ENCODE measurements at regions not wholly inside any gene's neighbourhood (a gene's known extent, or its start where the extent isn't known, plus 50 kb on each side); places are given as distances from the start of the nearest gene placed in this dataset.
"Not testable (repeated sequence)": the region's sequence is repeated elsewhere in the genome, so short reads cannot be mapped to it uniquely, and the experiment has no call there.

- DNase-seq = no peak
These were observed 122.9 kb upstream of the TMEM164 start for GRCh38 chrX:109879991-109880390.

- peak; percentile 58 to 86 (median 78) for DNase-seq
These were observed 122.3 kb upstream of the TMEM164 start for GRCh38 chrX:109880629-109881028.

GRCh38 chrX:109886122-109886761 lies 116.7 kb upstream of the TMEM164 start:
- peak; percentile 38 to 64 (median 52) for DNase-seq

- peak; percentile 58 to 86 (median 77) for DNase-seq
These were observed 113.5 kb upstream of the TMEM164 start for GRCh38 chrX:109889289-109890006.

GRCh38 chrX:109890300-109890699 lies 112.6 kb upstream of the TMEM164 start:
- no peak for DNase-seq

- peak; percentile 59 to 77 (median 69) for DNase-seq
These were observed 111.9 kb upstream of the TMEM164 start for GRCh38 chrX:109890910-109891502.

GRCh38 chrX:109896024-109896423 lies 106.9 kb upstream of the TMEM164 start:
- DNase-seq = not testable (repeated sequence)

- no peak for DNase-seq
These were observed 100.2 kb upstream of the TMEM164 start for GRCh38 chrX:109902665-109903064.

- peak in 2 of 4 experiments; percentile 2 to 28 for DNase-seq
These were observed 91.9 kb upstream of the TMEM164 start for GRCh38 chrX:109911046-109911445.

GRCh38 chrX:109912993-109913392 lies 89.9 kb upstream of the TMEM164 start:
- DNase-seq = not testable (repeated sequence)

GRCh38 chrX:109914114-109914849 lies 88.6 kb upstream of the TMEM164 start:
- DNase-seq = no peak

GRCh38 chrX:109918753-109919152 lies 84.2 kb upstream of the TMEM164 start:
- no peak for DNase-seq

- DNase-seq = no peak
These were observed 82.6 kb upstream of the TMEM164 start for GRCh38 chrX:109920325-109920724.

GRCh38 chrX:109920868-109921267 lies 82.0 kb upstream of the TMEM164 start:
- no peak for DNase-seq

GRCh38 chrX:109922190-109922589 lies 80.7 kb upstream of the TMEM164 start:
- DNase-seq = no peak

GRCh38 chrX:109925003-109925402 lies 77.9 kb upstream of the TMEM164 start:
- not testable (repeated sequence) for DNase-seq

- DNase-seq = no peak
These were observed 77.3 kb upstream of the TMEM164 start for GRCh38 chrX:109925656-109926055.

GRCh38 chrX:109926118-109926517 lies 76.8 kb upstream of the TMEM164 start:
- no peak for DNase-seq

GRCh38 chrX:109926743-109927662 lies 75.9 kb upstream of the TMEM164 start:
- DNase-seq = no peak

- DNase-seq = no peak
These were observed 75.1 kb upstream of the TMEM164 start for GRCh38 chrX:109927663-109928273.

GRCh38 chrX:109928596-109929335 lies 74.1 kb upstream of the TMEM164 start:
- DNase-seq = no peak

All from suppressor macrophage (primary cell).